GM13976 (cell line): ENCODE measurements at regions not wholly inside any gene's neighbourhood (a gene's known extent, or its start where the extent isn't known, plus 50 kb on each side); places are given as distances from the start of the nearest gene placed in this dataset.
A peak's percentile ranks its signal among the peaks of the same experiment; 100 is the strongest.

Experiments used
- DNase-seq: peaks from one replicate; pipeline ENCODE4 v3.0.0; 2012; ENCODE audit warnings: low spot score
- CTCF ChIP-seq: IDR thresholded peaks from 2 replicates; pipeline ENCODE4 v1.5.1; 2012; ENCODE audit warnings: borderline replicate concordance, mild to moderate bottlenecking; ENCODE audit not compliant: insufficient read depth; ENCODE audit errors: extremely low read depth, missing control alignments, control extremely low read depth
- in situ Hi-C: fragments of 300-500 bp; cut with MboI; formaldehyde crosslinking; loops from one replicate; pipeline ENCODE4 v1.12.0; 2022; ENCODE audit warnings: low sequenced_read_pairs, mixed read lengths, inconsistent platforms; ENCODE audit not compliant: unreplicated experiment

GRCh38 chr18:5643288-5643687 lies 99.5 kb upstream of the EPB41L3 start:
- in situ Hi-C loops, result no loop called here
- no peak for TF ChIP-seq CTCF
- DNase-seq, result no peak

GRCh38 chr18:5640939-5641338 lies 97.1 kb upstream of the EPB41L3 start:
- in situ Hi-C loops, result no loop called here
- DNase-seq, result no peak
- TF ChIP-seq CTCF, result no peak

DNA sequence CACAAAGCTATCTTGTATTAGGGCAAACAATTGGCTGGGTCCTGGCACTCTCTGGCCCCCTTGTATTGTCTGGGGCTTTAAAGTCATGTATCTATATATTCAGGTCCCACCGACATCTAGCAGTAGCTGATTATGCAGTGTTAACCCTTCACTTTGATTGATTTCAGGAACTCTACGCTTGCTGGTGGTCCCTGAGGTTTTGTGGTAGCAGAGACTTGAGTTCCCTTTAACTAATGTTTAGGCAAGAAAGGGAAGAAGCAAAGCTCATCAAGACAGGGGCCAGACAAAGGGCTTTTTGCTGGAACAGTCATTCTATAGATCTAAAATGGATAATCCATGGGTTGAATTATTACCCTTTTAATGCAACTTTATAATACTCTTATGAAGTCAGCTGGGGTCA lies 95.3 kb upstream of the EPB41L3 start:
- no peak for TF ChIP-seq CTCF
- DNase-seq, result no peak
- in situ Hi-C loops, result no loop called here

DNA sequence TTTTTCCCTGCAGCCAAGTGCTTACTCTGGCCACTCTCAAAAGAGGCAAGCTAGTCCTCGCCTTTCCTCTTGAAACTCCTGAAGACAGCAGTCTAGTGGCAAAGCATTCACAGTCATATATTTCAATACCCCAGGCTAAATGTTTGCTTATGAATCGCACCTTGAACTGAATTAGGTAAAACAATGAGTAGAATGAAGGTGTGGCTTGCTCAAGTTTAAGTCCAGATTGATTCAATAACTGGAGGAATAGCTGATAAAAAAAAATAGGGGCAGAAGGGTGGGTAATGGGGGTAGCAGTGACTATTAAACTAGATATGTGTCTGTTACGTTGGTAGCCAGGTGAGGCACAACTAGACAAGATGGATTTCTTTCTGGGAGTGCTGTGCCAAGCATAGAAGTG lies 88.2 kb upstream of the EPB41L3 start:
- no peak for TF ChIP-seq CTCF
- in situ Hi-C loops, result no loop called here
- no peak for DNase-seq

- DNase-seq, result no peak
- TF ChIP-seq CTCF, result no peak
- in situ Hi-C loops, result no loop called here
Measured at GRCh38 chr18:5630900-5631413, 87.2 kb upstream of the EPB41L3 start.

DNA sequence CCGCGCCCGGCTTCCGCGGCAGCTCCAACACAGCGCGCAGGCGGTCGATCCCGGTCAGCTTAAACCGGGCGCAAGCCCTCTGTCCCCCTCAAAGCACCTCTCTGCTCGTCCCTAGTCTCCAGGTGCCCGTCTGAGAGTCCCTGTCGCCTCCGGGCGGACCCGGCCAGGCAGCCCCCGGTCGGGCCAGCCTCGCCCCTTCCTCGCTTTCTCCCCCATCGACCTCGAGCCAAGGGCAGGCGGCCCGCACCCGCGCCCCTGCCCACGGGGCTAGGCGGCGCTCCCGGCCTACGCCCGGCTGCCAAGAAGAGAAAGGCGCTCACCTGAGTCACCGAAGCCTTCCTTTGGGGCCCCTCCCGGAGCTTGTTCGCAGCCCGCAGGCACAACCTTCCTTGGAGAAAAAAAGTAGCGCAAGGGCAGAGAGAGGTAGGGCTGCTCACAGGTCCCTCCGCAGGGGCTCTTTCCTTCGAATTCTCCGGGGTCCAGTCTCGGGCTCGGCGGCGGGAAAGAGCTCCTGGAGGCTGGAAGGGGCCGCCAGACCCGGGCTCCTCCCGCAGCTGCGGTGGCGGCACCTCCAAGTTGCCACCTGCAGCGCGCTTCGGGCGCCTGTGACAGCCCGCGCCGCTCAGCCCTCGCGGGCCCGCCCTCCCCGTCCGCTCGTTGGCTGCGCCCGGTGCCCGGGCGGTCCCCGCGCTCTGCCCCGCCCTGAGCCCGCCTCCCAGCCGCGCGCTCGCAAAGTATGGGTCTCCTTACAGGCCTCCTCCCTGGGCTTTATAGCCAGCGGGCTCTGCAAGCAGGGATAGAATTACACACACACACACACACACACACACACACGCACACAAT lies 86.5 kb upstream of the EPB41L3 start:
- peak; percentile 68 for DNase-seq
- TF ChIP-seq CTCF, result no peak
- in situ Hi-C loops, result no loop called here
